ENCODE measurements at regions not wholly inside any gene's neighbourhood (a gene's known extent, or its start where the extent isn't known, plus 50 kb on each side); places are given as distances from the start of the nearest gene placed in this dataset.

DNA sequence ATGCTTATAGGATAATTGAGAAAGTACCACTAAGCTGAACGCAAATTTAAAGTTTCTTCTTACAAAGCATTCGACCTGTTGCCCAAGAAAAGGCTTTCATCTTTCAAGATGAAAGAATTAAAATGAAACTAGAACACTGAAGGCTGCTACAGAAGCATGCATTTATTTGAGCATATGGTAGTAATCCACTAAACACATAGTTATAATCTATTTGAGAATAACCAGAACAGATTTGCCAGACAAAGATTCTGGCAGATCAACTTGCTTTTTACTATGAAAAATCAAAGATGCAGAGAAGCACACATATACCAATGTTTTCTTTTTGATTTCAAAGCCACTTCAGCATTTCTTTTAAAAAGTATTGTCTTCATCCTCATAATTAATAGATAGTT is 412.2 kb downstream of the UTRN start:
- DNase-seq: no peak

DNA sequence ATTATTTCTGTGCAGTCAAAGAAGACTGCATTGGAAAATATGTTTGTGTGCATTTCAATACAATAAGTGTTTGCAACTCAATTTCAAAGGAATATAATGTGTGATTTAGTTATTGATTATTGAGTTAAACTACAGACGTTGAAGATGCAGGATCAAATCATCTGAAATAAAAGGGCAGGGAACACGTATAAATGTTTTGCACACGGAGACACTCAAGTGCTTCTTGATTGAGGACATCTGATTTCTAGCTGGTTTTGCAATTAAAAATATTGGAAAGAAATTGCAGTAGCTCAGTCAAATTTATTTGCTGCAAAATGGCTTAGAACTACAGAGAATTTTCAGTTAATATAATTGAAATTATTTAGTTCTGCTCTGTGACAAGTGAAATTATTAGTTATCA is 412.7 kb downstream of the UTRN start:
- DNase-seq: no peak

DNA sequence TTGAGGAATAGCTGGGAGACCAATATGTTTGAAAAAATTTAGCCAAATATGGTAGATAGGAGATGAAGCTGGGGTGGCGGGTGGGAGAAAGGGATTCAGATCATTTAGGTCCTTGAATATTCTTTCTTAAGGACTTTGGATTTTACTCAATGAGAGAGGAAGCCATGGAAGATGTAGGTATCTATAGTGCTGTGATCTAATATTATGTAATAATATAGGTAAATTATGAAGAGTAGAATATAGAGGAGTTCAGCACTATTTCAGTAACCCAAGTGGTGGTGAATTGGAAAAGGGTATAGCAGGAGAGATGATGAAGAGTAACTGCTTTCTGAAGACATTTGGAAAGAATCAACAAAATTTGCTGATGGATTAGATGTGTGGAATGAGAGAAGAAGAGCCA is 417.6 kb downstream of the UTRN start:
- no peak for DNase-seq

DNA sequence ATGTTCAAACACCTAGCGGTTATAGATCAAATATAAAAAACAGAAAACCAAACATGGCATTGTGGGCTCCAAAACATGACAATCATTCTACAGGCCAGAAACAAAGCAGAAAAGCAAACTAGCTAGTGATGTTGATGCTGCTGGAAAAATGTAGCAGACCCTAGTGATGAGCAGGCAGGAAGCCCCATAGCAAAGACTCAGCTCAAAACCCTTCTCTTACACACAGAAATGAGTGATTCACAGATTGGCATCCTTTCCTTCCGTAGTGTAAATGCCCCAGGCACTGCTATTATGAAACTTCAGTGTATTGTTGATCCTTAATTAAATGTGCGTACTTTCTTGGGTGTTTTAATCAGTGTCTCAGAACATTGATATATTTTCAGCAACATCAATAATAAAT is 425.1 kb downstream of the UTRN start:
- DNase-seq: no peak

DNA sequence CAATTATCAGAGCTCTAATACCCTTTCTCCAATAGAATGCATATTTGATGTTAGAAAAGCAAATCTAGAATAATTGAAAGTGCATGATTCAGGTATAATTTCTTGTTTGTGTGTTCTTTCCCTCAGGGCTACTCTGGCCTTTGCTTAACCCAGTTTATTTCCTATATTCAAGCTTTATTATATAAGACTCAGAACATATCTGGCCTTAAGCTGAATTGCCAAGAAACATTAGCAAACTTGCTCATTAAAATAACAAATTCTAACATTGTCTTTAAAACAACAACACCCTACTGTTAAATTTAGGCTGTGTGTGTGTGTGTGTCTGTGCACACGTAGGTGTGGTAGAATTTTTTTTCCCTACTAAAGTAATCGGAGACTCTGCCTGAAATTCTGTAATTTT is 426.5 kb downstream of the UTRN start:
- DNase-seq: no peak

DNA sequence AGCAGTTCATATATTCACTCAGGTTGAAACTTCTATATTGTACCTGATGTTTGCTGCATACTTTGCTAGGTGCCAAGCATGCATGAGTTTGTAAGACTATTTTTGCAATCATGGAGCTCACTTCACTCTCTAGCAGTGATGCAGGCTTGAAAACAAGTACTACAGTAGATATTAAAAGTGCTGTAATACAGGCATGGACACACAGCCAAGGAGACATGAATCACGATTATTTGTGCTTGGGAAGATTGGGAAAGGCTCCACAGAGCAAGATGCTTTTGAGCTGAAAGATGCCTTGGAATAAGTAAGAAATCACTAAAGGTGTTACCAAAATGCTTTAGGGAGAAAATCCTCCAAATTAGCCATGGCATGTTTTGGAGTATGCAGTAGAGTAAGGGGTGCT is 427.4 kb downstream of the UTRN start:
- no peak for DNase-seq

DNA sequence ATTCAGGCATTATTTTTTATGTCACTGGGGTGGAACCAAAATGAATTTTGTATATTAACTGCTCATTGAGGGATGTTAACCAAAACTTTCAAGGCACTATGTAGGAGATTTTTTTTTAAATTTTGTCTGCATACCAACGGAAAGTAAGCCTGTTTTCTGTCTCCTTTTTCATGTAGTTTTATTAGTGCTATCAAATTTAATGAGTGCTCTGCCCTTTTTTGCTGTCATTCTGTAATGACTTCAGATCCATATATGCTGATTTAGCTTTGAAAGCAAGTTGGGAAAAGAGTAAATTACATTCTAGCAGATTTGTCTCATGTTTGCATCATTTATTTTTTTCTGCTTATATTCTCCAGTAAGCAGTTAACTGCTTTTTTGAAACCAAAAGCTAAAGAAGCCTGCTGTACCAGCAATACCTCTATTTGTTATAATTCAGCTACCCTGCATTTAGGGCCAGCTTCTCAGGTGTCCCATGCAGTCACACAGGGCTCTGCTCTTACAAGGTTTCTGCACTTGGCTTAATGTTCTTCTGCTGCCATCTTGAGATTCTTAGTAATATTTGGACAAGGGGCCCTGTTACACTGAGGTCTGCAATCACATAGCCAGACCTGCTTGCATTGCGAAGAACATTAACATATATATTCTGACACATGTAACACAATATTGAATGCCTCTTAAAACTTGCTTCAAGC is 429.0 kb downstream of the UTRN start:
- DNase-seq: no peak

DNA sequence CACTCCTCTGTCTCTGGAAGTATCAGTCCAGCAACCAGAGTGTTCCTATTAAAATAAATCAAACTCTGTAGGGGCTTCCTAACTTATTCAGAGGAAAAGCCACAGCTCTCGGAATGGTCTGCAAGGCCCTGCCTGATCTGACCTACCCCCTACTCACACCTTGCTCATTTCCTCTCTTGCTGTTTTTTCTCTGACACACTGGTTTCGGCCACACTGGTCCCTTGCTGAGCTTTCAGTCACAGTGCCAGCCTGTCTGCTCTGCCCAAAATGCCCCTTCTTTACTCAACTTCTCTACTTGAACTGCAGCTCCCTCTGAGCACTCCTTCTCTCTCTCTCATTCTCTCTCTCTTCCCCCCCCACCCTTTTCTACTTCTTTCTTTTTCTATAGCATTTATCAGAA is 430.2 kb downstream of the UTRN start:
- DNase-seq: no peak

DNA sequence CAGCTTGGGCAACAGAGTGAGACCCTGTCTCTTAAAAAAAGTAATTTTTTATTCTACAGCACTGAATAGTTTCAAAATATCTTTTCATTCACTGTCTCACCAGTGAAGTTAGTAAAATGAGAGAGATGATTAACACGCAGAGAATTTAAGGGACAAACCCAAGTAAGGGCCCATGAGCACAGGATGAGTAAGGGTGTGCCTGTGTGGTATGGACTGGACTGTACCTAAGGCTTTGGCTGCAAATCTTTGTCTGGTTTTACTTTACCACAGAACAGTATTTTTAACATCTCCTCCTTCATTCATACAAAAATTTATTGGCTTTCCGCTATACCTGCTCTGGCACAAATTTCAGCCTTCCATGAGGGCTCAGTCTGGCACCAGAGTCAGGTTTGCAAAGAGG is 433.3 kb downstream of the UTRN start:
- DNase-seq: no peak

DNA sequence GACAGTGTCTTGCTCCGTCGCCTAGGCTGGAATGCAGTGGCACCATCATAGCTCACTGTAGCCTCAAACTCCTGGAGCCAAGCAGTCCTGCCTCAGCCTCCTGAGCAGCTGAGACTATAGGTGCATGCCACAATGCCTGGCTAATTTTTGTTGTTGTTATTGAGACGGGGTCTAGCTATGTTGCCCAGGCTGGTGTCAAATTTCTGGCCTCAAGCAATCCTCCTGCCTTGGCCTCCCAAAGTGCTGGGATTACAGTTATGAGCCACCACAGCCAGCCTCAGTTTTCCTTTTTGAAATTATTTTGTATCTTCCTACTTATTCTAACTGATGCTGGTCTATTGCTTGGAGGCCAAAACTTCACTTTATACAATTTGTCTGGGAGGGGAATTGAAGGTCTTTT is 436.1 kb downstream of the UTRN start:
- DNase-seq: no peak

DNA sequence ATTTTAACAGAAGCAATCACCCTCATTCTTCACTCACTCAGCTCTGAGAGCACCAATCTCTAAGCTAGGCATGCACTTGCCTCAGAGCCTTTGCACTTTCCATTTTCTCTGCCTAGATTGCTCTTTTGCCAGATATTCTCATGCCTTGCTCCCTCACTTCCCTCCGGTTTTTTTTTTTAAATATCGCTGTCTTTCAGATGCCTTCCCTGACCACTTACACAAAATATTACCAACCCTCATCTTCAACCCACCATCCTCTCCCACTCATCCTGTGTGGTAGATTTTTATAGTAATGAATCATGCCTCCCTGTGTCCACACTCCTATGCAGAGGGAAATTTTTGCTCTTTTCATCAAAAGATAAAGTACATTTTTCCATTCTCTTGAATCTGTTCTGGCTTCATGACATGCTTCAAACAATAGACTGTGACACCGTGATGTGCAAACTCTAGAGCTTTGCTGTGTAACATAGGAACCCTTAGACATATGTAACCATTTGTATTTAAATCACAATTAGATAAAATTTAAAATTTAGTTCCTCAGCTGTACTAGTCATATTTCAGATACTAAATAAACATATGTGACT is 437.1 kb downstream of the UTRN start:
- no peak for DNase-seq

DNA sequence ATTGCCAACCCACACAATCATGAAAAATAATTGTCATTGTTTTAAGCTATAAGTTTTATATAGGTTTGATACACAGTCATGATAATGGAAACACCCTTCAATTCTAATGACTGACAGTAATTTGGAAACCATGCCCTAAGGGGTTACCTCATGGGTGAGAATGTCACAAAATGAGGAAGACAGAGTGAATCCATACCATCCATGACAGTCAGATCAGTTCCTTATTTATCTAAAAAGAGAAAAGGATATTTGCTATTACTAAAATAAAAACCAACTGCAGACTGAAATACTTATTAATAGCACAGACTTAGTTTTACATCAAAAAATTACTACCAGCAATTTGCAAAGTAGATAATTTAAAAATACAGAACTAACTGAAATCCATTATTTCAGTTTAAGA is 437.8 kb downstream of the UTRN start:
- no peak for DNase-seq

DNA sequence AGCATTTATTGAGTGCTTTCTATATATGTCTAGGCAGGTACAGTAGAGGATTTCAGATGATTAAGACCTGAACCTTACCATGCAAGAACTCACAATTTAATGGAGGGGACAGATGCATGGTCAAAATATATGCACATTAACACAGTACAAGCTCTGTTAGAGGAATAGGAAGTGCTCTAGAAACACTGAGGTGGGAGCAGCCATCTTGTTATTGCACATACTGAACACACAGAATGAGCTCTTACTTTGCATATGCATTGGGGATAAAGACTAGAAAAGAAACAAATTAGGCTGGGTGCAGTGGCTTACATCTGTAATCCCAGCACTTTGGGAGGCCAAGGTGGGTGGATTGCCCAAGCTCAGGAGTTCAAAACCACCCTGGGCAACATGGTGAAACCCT is 438.3 kb downstream of the UTRN start:
- no peak for DNase-seq

DNA sequence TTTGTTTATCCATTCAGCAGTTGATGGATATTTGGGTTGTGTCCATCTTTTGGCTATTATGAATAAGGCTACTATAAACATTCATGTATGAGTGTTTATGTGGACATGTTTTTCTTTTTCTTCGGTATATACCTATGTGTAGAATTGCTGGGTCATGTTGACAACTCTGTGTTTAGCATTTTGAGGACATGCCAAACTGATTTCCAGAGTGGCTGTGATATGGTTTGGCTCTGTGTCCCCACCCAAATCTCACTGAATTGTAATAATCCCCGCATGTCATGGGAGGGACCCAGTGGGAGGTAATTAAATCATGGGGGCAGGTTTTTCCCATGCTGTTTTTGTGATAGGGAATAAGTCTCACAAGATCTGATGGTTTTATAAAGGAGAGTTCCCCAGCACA is 439.7 kb downstream of the UTRN start:
- DNase-seq: no peak

DNA sequence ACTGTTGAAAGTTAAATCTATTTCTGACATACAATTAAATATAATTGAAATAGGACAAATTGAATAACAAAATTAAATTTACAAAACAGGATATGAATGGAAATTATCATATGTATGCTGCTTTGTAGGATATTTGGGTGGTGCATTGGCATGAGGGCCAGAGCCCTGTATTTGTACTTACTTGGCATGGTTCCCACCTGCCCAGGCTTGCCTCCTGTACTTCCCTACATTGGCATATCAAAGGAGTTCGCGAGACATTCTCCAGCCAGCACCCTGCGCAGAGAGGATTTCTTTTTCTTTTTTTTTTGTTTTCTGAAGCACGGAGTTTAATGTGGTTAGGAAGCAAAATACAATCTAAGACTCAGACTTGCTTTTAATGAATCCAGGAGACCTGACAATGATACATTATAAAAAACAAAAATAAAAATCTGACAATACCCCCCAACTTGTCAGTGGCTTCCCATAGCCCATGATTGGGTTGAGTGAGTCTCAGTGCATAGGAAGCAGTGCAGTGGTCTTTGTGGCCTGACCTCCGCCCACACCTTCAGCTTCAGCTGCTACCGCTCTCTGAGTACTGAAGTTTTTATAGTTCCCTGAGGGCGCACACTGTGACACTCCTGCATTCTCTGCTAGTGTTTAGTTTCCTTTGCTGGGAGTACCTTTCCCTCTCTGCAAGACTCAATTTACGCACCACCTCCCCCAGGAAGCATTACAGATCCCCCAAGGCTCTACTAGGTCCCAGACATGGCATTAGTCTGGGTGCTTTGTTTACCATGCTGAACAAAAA is 440.8 kb downstream of the UTRN start:
- DNase-seq: no peak

DNA sequence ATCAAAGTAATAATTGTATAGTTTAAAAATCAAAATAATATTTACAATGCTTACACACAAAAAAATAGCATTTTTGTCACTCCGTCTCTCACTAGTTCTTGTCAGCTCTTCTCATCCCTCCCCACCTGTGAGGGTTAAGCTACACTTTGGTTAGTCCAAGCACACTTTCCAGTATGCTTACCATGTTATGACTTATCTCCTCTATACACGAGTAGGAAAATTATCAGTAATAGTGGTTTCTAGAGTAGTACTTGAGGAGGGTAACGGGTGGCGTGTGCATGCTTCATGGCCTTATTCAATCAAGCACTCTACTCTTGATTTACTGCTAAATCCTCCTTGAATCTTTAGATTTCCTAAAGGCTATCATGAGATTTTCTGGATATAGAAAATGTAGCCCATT is 443.7 kb downstream of the UTRN start:
- no peak for DNase-seq

DNA sequence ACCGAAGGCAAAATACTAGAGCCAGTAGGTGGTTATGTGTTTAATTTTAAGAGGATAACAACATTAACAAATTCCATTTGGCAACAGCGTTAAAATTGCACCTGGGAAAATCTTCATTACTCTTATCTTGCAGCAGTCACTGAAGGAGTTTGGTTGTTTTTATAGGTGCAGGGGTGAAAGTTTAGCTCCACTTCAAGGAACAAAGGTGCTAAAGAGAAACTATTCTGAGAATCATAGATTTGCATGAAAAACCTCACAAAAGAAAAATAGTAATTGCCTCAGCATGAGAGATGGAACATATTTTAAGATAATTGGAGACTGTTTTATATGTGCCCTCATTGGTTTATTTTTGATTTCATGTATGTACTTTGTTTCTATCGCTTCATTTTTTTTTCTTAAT is 444.4 kb downstream of the UTRN start:
- DNase-seq: no peak

DNA sequence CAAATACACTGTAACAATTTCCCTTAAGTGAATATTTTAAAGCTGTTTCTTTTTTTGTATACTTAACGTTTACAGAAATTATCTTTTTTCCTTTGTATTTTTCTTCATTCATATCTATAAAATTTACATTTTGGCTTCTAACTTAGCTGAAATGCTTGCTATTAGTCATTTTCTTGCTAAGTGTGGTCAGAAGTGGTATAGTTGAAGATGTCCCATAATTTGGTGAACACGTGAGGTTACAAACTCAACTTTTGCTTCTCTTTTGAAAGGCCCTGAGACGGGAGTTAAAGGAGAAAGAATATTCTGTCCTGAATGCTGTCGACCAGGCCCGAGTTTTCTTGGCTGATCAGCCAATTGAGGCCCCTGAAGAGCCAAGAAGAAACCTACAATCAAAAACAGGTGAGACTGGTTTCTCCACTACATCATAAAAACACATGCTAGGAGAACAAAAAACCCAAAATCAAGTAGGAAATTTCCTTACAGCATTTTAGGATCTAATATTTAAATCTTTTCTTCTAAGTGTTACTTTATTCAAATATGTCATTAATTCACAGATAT is 445.0 kb downstream of the UTRN start:
- DNase-seq: no peak

DNA sequence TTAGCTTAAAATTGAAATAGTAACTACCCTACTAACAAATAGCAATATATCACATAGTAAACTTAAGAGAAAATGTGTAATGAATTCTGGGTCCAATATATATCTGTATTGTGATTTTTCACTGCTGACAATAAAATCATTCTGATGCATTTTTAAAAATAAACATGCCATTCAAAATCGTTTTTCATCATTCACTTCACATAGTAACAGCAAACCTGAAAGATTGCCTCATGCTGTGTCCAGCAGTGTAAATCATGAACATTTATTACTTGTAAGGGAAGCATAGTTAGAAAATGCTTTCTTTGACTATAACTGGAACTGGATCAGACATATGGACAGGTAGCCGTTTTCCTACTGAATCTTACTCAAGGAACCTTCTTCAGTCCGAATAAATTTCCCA is 446.1 kb downstream of the UTRN start:
- no peak for DNase-seq

DNA sequence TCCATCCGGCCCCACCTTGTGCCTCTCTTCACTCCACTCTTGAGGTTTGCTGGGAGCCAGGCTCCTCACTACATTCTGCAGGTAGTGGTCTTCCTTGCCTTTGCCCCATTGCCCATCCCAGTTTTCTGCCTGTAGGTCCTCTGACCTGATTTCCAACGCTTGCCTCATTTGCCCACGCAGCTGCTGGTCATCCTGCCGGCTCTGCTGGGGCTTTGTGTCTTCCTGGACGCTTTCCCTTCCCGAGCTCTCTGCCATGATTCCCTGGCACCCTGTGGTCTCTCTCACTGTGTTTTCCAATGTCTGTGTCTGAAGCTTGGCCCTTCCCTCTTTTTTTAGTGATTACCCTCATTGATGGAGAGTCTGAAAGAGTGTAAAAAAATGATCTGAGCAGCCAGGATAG is 451.6 kb downstream of the UTRN start:
- DNase-seq: no peak

DNA sequence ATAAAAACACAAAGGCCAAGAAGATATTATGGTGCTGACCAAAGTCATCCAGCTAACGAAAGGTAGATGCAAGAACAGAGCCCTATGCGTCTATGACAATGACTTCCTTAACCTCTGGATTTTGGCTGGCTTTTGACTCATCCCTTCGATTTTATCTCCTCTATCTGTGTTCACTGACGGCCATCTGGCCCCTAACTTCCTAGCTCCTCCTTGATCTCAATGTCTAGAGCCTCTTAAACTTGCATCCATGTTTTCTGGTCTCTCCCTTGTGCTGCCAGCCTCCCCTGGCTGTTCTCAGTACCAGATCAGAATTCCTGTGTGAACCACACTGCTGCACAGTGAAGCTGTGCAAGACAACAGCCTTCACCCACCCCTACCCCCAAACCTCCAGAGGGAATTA is 452.9 kb downstream of the UTRN start:
- no peak for DNase-seq

DNA sequence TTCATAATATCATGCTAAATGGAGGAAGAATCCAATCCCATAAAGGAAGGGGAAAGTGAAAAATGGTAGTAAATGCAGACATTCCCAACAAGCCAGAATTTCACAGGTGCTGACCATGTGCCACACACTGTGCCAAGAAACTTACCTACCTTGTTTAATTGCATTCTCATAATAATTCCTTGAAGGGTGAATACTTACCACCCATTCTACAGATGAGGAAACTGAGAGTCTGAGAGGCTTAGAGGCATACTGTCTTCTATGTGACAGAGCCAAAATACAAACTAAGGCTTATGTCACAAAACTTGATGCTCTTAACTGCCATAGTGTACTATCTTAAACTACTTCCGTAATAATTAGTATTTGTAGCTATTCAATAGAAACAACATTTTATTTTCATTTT is 454.7 kb downstream of the UTRN start:
- DNase-seq: no peak

DNA sequence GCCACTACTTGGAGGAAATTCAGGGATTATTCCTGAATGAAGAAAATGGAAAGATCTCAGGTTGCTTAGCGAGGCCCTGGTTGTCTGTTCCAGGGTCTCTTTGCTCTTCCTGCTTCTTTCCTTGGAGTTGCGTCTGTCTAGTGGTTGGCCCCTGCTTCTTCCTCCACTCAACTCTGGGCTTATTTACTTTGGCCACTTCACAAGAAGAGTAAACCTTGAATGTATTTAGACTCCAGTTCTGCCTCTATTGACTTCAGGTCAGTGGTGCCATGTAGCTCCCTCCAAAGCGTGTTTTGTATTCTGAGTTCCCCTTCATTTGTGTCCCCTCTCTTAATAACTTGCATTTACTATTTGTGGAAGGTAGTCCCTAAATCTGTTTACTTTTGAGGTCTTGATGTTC is 456.5 kb downstream of the UTRN start:
- DNase-seq: no peak

DNA sequence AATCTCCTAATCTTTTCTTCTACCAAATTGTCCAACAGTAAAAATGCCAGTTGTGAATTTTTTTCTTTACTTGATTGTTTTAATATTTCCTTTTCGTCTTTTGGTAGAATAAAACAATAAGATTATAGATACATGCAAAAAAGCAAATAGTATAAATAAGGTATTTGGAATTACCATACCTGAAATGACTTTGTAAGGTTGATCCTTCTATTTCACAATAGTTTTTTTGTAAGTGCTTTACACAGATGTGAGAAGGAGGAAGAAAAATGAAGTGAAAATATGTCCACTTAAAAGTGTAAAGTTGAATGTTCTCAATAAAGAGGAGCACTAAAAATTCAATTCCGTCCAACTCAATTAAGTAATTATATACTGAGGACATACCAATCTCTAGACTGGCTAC is 457.6 kb downstream of the UTRN start:
- no peak for DNase-seq
